WTC11 (cell line): ENCODE measurements at regions not wholly inside any gene's neighbourhood (a gene's known extent, or its start where the extent isn't known, plus 50 kb on each side); places are given as distances from the start of the nearest gene placed in this dataset.

Experiments
- AR ChIP-seq: fragments of 250-450 bp; sonication (Bioruptor Pico); IDR thresholded peaks from 2 replicates; pipeline ENCODE4 v1.9.0; 2021; ENCODE audit warnings: mild to moderate bottlenecking
- ATF2 ChIP-seq: sonication (generic); formaldehyde crosslinking; IDR thresholded peaks from 2 replicates; pipeline ENCODE4 v1.8.1; 2022; ENCODE audit warnings: low read depth, missing genetic modification reagents, borderline replicate concordance
- CREM ChIP-seq: sonication (generic); formaldehyde crosslinking; IDR thresholded peaks from 2 replicates; pipeline ENCODE4 v1.8.1; 2022; ENCODE audit warnings: mild to moderate bottlenecking, missing genetic modification reagents, moderate library complexity
- CTCF ChIP-seq: fragments of 200-600 bp; IDR thresholded peaks from 2 replicates; pipeline ENCODE4 v1.8.0; 2022; ENCODE audit warnings: antibody characterized with exemption
- MLX ChIP-seq: sonication (generic); formaldehyde crosslinking; IDR thresholded peaks from 2 replicates; pipeline ENCODE4 v1.8.1; 2023; ENCODE audit warnings: mild to moderate bottlenecking, missing genetic modification reagents, moderate library complexity
- ZNF396 ChIP-seq: fragments of 250-450 bp; sonication (Bioruptor Pico); IDR thresholded peaks from 2 replicates; pipeline ENCODE4 v1.8.0; 2021; ENCODE audit warnings: mild to moderate bottlenecking, moderate library complexity, borderline replicate concordance
- ZNF512 ChIP-seq: sonication (generic); formaldehyde crosslinking; IDR thresholded peaks from 2 replicates; pipeline ENCODE4 v1.8.1; 2022; ENCODE audit warnings: missing genetic modification reagents, borderline replicate concordance

GRCh38 chr1:81717230-81717629 lies 83.5 kb upstream of the ADGRL2 start:
- no peak for TF ChIP-seq MLX (CRISPR knock-in tag)
- no peak for TF ChIP-seq AR (CRISPR knock-in tag)
- no peak for TF ChIP-seq CTCF
- no peak for TF ChIP-seq ZNF396 (CRISPR knock-in tag)
- no peak for TF ChIP-seq CREM (CRISPR knock-in tag)
- no peak for TF ChIP-seq ATF2 (CRISPR knock-in tag)
- no peak for TF ChIP-seq ZNF512 (CRISPR knock-in tag)
